GM19193 (cell line): ENCODE measurements at regions not wholly inside any gene's neighbourhood (a gene's known extent, or its start where the extent isn't known, plus 50 kb on each side); places are given as distances from the start of the nearest gene placed in this dataset.

ENCODE experiments used
- POLR2A ChIP-seq: IDR thresholded peaks from 4 replicates; pipeline ENCODE4 v1.6.1; 2011; ENCODE audit not compliant: insufficient read depth, insufficient read length; ENCODE audit errors: extremely low read depth

- no peak for TF ChIP-seq POLR2A
These were observed 124.6 kb upstream of the ARHGEF3 start for GRCh38 chr3:56926243-56926946.

- TF ChIP-seq POLR2A: no peak
These were observed 121.9 kb upstream of the ARHGEF3 start for GRCh38 chr3:56923526-56924224.

GRCh38 chr3:56921573-56922453, 120.1 kb upstream of the ARHGEF3 start:
- no peak for TF ChIP-seq POLR2A

- no peak for TF ChIP-seq POLR2A
These were observed 118.0 kb upstream of the ARHGEF3 start for GRCh38 chr3:56919797-56920195.

- TF ChIP-seq POLR2A: no peak
These were observed 117.5 kb upstream of the ARHGEF3 start for GRCh38 chr3:56919137-56919796.

- no peak for TF ChIP-seq POLR2A
These were observed 116.4 kb upstream of the ARHGEF3 start for GRCh38 chr3:56918111-56918568.

- no peak for TF ChIP-seq POLR2A
These were observed 115.8 kb upstream of the ARHGEF3 start for GRCh38 chr3:56917361-56918110.

- TF ChIP-seq POLR2A: no peak
These were observed 115.1 kb upstream of the ARHGEF3 start for GRCh38 chr3:56916716-56917360.

- peak; percentile 40 for TF ChIP-seq POLR2A
These were observed 114.3 kb upstream of the ARHGEF3 start for GRCh38 chr3:56915966-56916586.

GRCh38 chr3:56914646-56915045, 112.9 kb upstream of the ARHGEF3 start:
- no peak for TF ChIP-seq POLR2A

GRCh38 chr3:56911363-56911762, 109.6 kb upstream of the ARHGEF3 start:
- no peak for TF ChIP-seq POLR2A

- no peak for TF ChIP-seq POLR2A
These were observed 107.6 kb upstream of the ARHGEF3 start for GRCh38 chr3:56909349-56909748.

GRCh38 chr3:56908004-56908403, 106.3 kb upstream of the ARHGEF3 start:
- no peak for TF ChIP-seq POLR2A
